LoVo (cell line): ENCODE measurements at regions not wholly inside any gene's neighbourhood (a gene's known extent, or its start where the extent isn't known, plus 50 kb on each side); places are given as distances from the start of the nearest gene placed in this dataset.
"Not testable (repeated sequence)": the region's sequence is repeated elsewhere in the genome, so short reads cannot be mapped to it uniquely, and the experiment has no call there.

ENCODE experiments used
- DNase-seq: peaks from one replicate; pipeline ENCODE4 v3.0.0-alpha.2; 2016; ENCODE audit warnings: low spot score

- DNase-seq: no peak
These were observed 258.8 kb upstream of the GBE1 start for GRCh38 chr3:82020282-82020681.

GRCh38 chr3:82015241-82015640 lies 253.8 kb upstream of the GBE1 start:
- DNase-seq: no peak

- DNase-seq: no peak
These were observed 251.3 kb upstream of the GBE1 start for GRCh38 chr3:82012775-82013174.

GRCh38 chr3:82011336-82011735 lies 249.9 kb upstream of the GBE1 start:
- DNase-seq: no peak

- DNase-seq: no peak
These were observed 243.8 kb upstream of the GBE1 start for GRCh38 chr3:82005266-82005665.

- no peak for DNase-seq
These were observed 242.8 kb upstream of the GBE1 start for GRCh38 chr3:82004266-82004665.

GRCh38 chr3:82002986-82003642 lies 241.7 kb upstream of the GBE1 start:
- no peak for DNase-seq

- DNase-seq: no peak
These were observed 241.0 kb upstream of the GBE1 start for GRCh38 chr3:82002491-82002890.

GRCh38 chr3:82001276-82001923 lies 240.0 kb upstream of the GBE1 start:
- DNase-seq: no peak

- DNase-seq: no peak
These were observed 239.3 kb upstream of the GBE1 start for GRCh38 chr3:82000773-82001172.

- no peak for DNase-seq
These were observed 238.9 kb upstream of the GBE1 start for GRCh38 chr3:82000350-82000749.

GRCh38 chr3:81998907-81999306 lies 237.5 kb upstream of the GBE1 start:
- no peak for DNase-seq

- no peak for DNase-seq
These were observed 236.8 kb upstream of the GBE1 start for GRCh38 chr3:81998139-81998755.

- DNase-seq: no peak
These were observed 235.9 kb upstream of the GBE1 start for GRCh38 chr3:81997390-81997789.

GRCh38 chr3:81995329-81995728 lies 233.9 kb upstream of the GBE1 start:
- no peak for DNase-seq

- DNase-seq: no peak
These were observed 228.3 kb upstream of the GBE1 start for GRCh38 chr3:81989758-81990157.

GRCh38 chr3:81989274-81989673 lies 227.8 kb upstream of the GBE1 start:
- DNase-seq: no peak

- not testable (repeated sequence) for DNase-seq
These were observed 226.0 kb upstream of the GBE1 start for GRCh38 chr3:81987412-81987811.

- DNase-seq: no peak
These were observed 224.7 kb upstream of the GBE1 start for GRCh38 chr3:81985996-81986723.

GRCh38 chr3:81983382-81983781 lies 221.9 kb upstream of the GBE1 start:
- DNase-seq: no peak

- DNase-seq: no peak
These were observed 219.4 kb upstream of the GBE1 start for GRCh38 chr3:81980596-81981494.

GRCh38 chr3:81974751-81975150 lies 213.3 kb upstream of the GBE1 start:
- no peak for DNase-seq
